ENCODE measurements at regions not wholly inside any gene's neighbourhood (a gene's known extent, or its start where the extent isn't known, plus 50 kb on each side); places are given as distances from the start of the nearest gene placed in this dataset.

DNA sequence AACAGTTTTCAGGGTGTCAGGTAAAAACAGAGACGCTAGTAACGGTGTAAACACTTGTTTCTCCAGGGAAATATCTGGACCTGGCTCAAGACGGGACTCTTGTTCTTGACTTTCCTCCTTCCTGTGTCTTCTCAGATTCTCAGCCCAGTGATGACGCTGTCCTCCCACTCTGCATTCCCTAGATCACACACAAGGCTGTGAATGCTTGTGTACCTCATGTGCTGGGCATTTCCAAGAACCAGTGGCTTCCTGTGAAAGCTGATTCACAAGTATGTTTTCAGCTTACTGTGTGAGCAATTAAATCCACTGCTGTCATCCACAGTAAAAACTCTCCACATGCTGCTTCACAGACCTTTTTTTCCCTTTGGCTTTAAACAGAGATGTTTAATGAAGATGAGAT lies 193.8 kb upstream of the DPP6 start:
- TF ChIP-seq, protein P1, sequence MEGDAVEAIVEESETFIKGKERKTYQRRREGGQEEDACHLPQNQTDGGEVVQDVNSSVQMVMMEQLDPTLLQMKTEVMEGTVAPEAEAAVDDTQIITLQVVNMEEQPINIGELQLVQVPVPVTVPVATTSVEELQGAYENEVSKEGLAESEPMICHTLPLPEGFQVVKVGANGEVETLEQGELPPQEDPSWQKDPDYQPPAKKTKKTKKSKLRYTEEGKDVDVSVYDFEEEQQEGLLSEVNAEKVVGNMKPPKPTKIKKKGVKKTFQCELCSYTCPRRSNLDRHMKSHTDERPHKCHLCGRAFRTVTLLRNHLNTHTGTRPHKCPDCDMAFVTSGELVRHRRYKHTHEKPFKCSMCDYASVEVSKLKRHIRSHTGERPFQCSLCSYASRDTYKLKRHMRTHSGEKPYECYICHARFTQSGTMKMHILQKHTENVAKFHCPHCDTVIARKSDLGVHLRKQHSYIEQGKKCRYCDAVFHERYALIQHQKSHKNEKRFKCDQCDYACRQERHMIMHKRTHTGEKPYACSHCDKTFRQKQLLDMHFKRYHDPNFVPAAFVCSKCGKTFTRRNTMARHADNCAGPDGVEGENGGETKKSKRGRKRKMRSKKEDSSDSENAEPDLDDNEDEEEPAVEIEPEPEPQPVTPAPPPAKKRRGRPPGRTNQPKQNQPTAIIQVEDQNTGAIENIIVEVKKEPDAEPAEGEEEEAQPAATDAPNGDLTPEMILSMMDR (IDR thresholded peaks at IDR 0.05; ENCODE audit: insufficient read depth, low read depth, low read length): no peak
- TF ChIP-seq EZH2 (IDR thresholded peaks at IDR 0.05; ENCODE audit: insufficient read depth, low read length): no peak
